Lower leg skin (tissue), 3 donors: ENCODE measurements at regions not wholly inside any gene's neighbourhood (a gene's known extent, or its start where the extent isn't known, plus 50 kb on each side); places are given as distances from the start of the nearest gene placed in this dataset.

ENCODE experiments used
- POLR2A ChIP-seq, 2 donors: fragments of 450-650 bp; IDR thresholded peaks; one replicate each; pipeline ENCODE4 v1.6.1; 2016 to 2017; ENCODE audit warnings: antibody characterized with exemption in 2 of 2, mild to moderate bottlenecking in 1 of 2, moderate library complexity in 1 of 2
- TF ChIP-seq, protein P1 (sequence below), 3 donors: fragments of 450-650 bp; IDR thresholded peaks; one replicate each; pipeline ENCODE4 v1.5.1; 2016; ENCODE audit warnings: antibody characterized with exemption in 3 of 3, mild to moderate bottlenecking in 3 of 3, moderate library complexity in 2 of 3

DNA sequence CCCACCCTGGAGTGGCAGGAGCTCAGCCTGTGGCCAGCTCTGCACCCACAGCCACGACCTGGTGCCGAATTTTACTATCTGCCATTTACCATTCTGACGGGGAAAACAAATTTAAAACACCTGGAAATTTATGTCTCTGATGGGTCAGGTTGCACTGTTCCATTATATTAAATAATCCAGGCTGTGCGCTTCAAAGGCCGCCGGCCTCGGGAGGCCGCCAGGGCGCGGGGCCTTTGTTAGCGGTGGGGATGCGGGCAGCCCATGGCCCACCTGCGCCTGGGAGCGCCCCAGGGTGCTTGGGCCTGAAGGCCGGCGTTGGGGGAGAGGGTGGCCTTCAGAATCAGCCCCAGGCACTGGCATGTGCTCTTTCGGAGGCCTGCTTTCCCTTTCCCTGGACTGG, 276.9 kb downstream of the SRBD1 start:
- TF ChIP-seq, protein P1, sequence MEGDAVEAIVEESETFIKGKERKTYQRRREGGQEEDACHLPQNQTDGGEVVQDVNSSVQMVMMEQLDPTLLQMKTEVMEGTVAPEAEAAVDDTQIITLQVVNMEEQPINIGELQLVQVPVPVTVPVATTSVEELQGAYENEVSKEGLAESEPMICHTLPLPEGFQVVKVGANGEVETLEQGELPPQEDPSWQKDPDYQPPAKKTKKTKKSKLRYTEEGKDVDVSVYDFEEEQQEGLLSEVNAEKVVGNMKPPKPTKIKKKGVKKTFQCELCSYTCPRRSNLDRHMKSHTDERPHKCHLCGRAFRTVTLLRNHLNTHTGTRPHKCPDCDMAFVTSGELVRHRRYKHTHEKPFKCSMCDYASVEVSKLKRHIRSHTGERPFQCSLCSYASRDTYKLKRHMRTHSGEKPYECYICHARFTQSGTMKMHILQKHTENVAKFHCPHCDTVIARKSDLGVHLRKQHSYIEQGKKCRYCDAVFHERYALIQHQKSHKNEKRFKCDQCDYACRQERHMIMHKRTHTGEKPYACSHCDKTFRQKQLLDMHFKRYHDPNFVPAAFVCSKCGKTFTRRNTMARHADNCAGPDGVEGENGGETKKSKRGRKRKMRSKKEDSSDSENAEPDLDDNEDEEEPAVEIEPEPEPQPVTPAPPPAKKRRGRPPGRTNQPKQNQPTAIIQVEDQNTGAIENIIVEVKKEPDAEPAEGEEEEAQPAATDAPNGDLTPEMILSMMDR (IDR thresholded peaks at IDR 0.05), result no peak
- no peak for TF ChIP-seq POLR2A (IDR thresholded peaks at IDR 0.05)
